CD14-positive monocyte (primary cell): ENCODE measurements at regions not wholly inside any gene's neighbourhood (a gene's known extent, or its start where the extent isn't known, plus 50 kb on each side); places are given as distances from the start of the nearest gene placed in this dataset.

Experiments
- DNase-seq, 3 donors: peaks; one replicate each; pipeline ENCODE4 v3.0.0-alpha.2; 2011 to 2022
- H2AFZ ChIP-seq: 2 replicates; pipeline ENCODE4 v1.6.0; 2012; ENCODE audit warnings: mild to moderate bottlenecking, low read depth, low read length, inconsistent platforms; ENCODE audit not compliant: insufficient read depth, poor library complexity, severe bottlenecking
- H3K27ac ChIP-seq, 2 donors: 1 replicate in 1 of 2; 2 replicates in 1 of 2; pipeline ENCODE4 v1.5.1; 2012 to 2013; ENCODE audit warnings: low read length in 2 of 2, control low read depth in 1 of 2, inconsistent platforms in 1 of 2, low read depth in 1 of 2, mild to moderate bottlenecking in 1 of 2
- H3K27me3 ChIP-seq, 2 donors: one replicate each; pipeline versions ENCODE4 v1.6.0 to v1.6.1; 2011 to 2013; ENCODE audit warnings: low read length in 2 of 2; ENCODE audit not compliant: control insufficient read depth in 2 of 2, insufficient read depth in 2 of 2
- H3K36me3 ChIP-seq, 2 donors: replicated peaks in 1 of 2; 1 replicate in 1 of 2; 2 replicates in 1 of 2; pipeline versions ENCODE4 v1.5.1 to v1.6.1; 2012 to 2013; ENCODE audit warnings: low read length in 2 of 2, control low read depth in 1 of 2, inconsistent platforms in 1 of 2, mild to moderate bottlenecking in 1 of 2; ENCODE audit not compliant: insufficient read depth in 2 of 2, control insufficient read depth in 1 of 2
- H3K4me1 ChIP-seq, 2 donors: 1 replicate in 1 of 2; 2 replicates in 1 of 2; pipeline versions ENCODE4 v1.5.1 to v1.6.1; 2012 to 2013; ENCODE audit warnings: low read length in 2 of 2, control low read depth in 1 of 2, inconsistent platforms in 1 of 2, mild to moderate bottlenecking in 1 of 2, moderate library complexity in 1 of 2; ENCODE audit not compliant: insufficient read depth in 2 of 2, control insufficient read depth in 1 of 2
- H3K4me2 ChIP-seq: replicated peaks from 2 replicates; pipeline ENCODE3; 2012; ENCODE audit warnings: low read length, moderate library complexity, mild to moderate bottlenecking; ENCODE audit not compliant: poor library complexity, severe bottlenecking; ENCODE audit errors: extremely low read depth
- H3K4me3 ChIP-seq, 3 experiments: fragments of 200-600 bp in 1 of 3; sonication (generic) in 1 of 3; replicated peaks in 1 of 3; 1 replicate in 2 of 3; 2 replicates in 1 of 3; pipeline ENCODE4 v1.5.1; 2011 to 2013; ENCODE audit warnings: low read length in 3 of 3, mild to moderate bottlenecking in 3 of 3, control low read depth in 2 of 3, low read depth in 2 of 3, inconsistent platforms in 1 of 3, moderate library complexity in 1 of 3
- H3K79me2 ChIP-seq: 2 replicates; pipeline ENCODE4 v1.6.0; 2012; ENCODE audit warnings: mild to moderate bottlenecking, control low read depth, inconsistent platforms, low read length, moderate library complexity; ENCODE audit not compliant: insufficient read depth
- H3K9ac ChIP-seq: 2 replicates; pipeline ENCODE4 v1.6.0; 2017; ENCODE audit warnings: low read length, mild to moderate bottlenecking; ENCODE audit not compliant: insufficient read depth, poor library complexity, severe bottlenecking
- H3K9me3 ChIP-seq, 2 donors: replicated peaks in 1 of 2; 1 replicate in 1 of 2; 2 replicates in 1 of 2; pipeline versions ENCODE4 v1.5.1 to v1.6.1; 2012 to 2013; ENCODE audit warnings: low read length in 2 of 2, control low read depth in 1 of 2; ENCODE audit not compliant: control insufficient read depth in 1 of 2, insufficient read depth in 1 of 2
- H4K20me1 ChIP-seq: 2 replicates; pipeline ENCODE4 v1.6.0; 2012; ENCODE audit warnings: mild to moderate bottlenecking, low read length, control low read depth, moderate library complexity; ENCODE audit not compliant: insufficient read depth
- H3K27ac Mint-ChIP-seq, 7 donors: one replicate each; pipeline ENCODE4 v1.8.0; 2020; ENCODE audit warnings: mild to moderate bottlenecking in 7 of 7, mixed read lengths in 7 of 7, moderate library complexity in 6 of 7, inconsistent platforms in 2 of 7
- H3K27me3 Mint-ChIP-seq, 3 donors: one replicate each; pipeline ENCODE4 v1.8.0; 2021 to 2022; ENCODE audit warnings: low read depth in 3 of 3, mild to moderate bottlenecking in 3 of 3, mixed read lengths in 3 of 3, moderate library complexity in 3 of 3, inconsistent platforms in 1 of 3
- H3K36me3 Mint-ChIP-seq, 2 donors: one replicate each; pipeline ENCODE4 v1.8.0; 2020; ENCODE audit warnings: mixed read lengths in 2 of 2, inconsistent platforms in 1 of 2, mild to moderate bottlenecking in 1 of 2
- H3K4me1 Mint-ChIP-seq: one replicate; pipeline ENCODE4 v1.8.0; 2020; ENCODE audit warnings: mild to moderate bottlenecking, mixed read lengths
- H3K4me3 Mint-ChIP-seq, 2 donors: one replicate each; pipeline ENCODE4 v1.8.0; 2020; ENCODE audit warnings: mild to moderate bottlenecking in 2 of 2, mixed read lengths in 2 of 2, moderate library complexity in 1 of 2
- H3K9me3 Mint-ChIP-seq, 7 donors: one replicate each; pipeline ENCODE4 v1.8.0; 2020 to 2022; ENCODE audit warnings: mixed read lengths in 7 of 7, mild to moderate bottlenecking in 6 of 7, moderate library complexity in 6 of 7, inconsistent platforms in 2 of 7
- CTCF ChIP-seq: fragments of 200-600 bp; IDR thresholded peaks from one replicate; pipeline ENCODE4 v1.8.0; 2022; ENCODE audit warnings: antibody characterized with exemption, mild to moderate bottlenecking
- whole genome bisulfite sequencing: methylation state at CpG from one replicate; pipeline ENCODE4 v1.1.5; 2013; ENCODE audit warnings: missing lambda C conversion rate; ENCODE audit not compliant: insufficient coverage; 5-methylcytosine and 5-hydroxymethylcytosine counted together
- intact Hi-C, 2 donors: fragments of 100-400 bp; cut with micrococcal nuclease; formaldehyde crosslinking; loops; one replicate each; pipeline versions ENCODE4 v1.15.0 to v1.15.1; 2023

GRCh38 chr1:238060061-238060460 lies 169.3 kb upstream of the ZP4 start:
- H3K4me1 ChIP-seq = no peaks in the 10 kb centered on the region
- Mint-ChIP-seq H3K36me3 (no peaks in the 10 kb centered on the region), H3K9me3 (peaks cover 7 to 17% (median 12%) of the 10 kb centered on the region in 7 donors), H3K4me3 (no peak overlapping the region), H3K4me1 (no peaks in the 10 kb centered on the region), H3K27ac (no peak overlapping the region), H3K27me3 (peaks cover 0 to 2% (median 0%) of the 10 kb centered on the region in 3 donors)
- no peak overlapping the region for H3K9ac ChIP-seq
- no peak overlapping the region for H2AFZ ChIP-seq
- H4K20me1 ChIP-seq = no peaks in the 10 kb centered on the region
- no peaks in the 10 kb centered on the region for H3K79me2 ChIP-seq
- TF ChIP-seq CTCF = no peak
- peaks cover 3 to 24% of the 10 kb centered on the region in 2 donors for H3K9me3 ChIP-seq
- no peaks in the 10 kb centered on the region for H3K27me3 ChIP-seq
- H3K4me3 ChIP-seq = no peak overlapping the region
- H3K4me2 ChIP-seq = no peak overlapping the region
- no peak for DNase-seq
- intact Hi-C loops = no loop called here
- H3K27ac ChIP-seq = no peak overlapping the region
- no peaks in the 10 kb centered on the region for H3K36me3 ChIP-seq
- WGBS = no CpG with 5 or more reads among the region's 2 CpGs

GRCh38 chr1:238052496-238053266 lies 162.0 kb upstream of the ZP4 start:
- Histone ChIP-seq H3K79me2 (no peaks in the 10 kb centered on the region), H3K9me3 (peaks cover 0 to 3% of the 10 kb centered on the region in 2 donors), H3K9ac (no peak overlapping the region), H2AFZ (no peak overlapping the region), H3K27ac (no peak overlapping the region), H3K4me3 (no peak overlapping the region), H3K27me3 (no peaks in the 10 kb centered on the region), H3K36me3 (no peaks in the 10 kb centered on the region), H3K4me1 (no peaks in the 10 kb centered on the region), H4K20me1 (no peaks in the 10 kb centered on the region), H3K4me2 (no peak overlapping the region)
- intact Hi-C loops = no loop called here
- peaks cover 1 to 7% (median 3%) of the 10 kb centered on the region in 7 donors for H3K9me3 Mint-ChIP-seq
- 100% methylated on average over 2 of the region's 4 CpGs for WGBS
- H3K4me1 Mint-ChIP-seq = no peaks in the 10 kb centered on the region
- peaks cover 0 to 2% (median 2%) of the 10 kb centered on the region in 3 donors for H3K27me3 Mint-ChIP-seq
- TF ChIP-seq CTCF = no peak
- H3K4me3 Mint-ChIP-seq = no peak overlapping the region
- no peak overlapping the region for H3K27ac Mint-ChIP-seq
- H3K36me3 Mint-ChIP-seq = no peaks in the 10 kb centered on the region
- DNase-seq = no peak
